Activated CD4-positive, alpha-beta memory T cell treated with anti-CD3 and anti-CD28 coated beads for 36 hours (primary cell): ENCODE measurements at regions not wholly inside any gene's neighbourhood (a gene's known extent, or its start where the extent isn't known, plus 50 kb on each side); places are given as distances from the start of the nearest gene placed in this dataset.
A peak's percentile ranks its signal among the peaks of the same experiment; 100 is the strongest.
"Not testable (repeated sequence)": the region's sequence is repeated elsewhere in the genome, so short reads cannot be mapped to it uniquely, and the experiment has no call there.

Experiments used
- CTCF ChIA-PET: fragments of 350-600 bp; sonication (Branson Sonifier 250); formaldehyde crosslinking; loops from one replicate; lab custom pipeline; 2021; ENCODE audit warnings: antibody characterized with exemption, inconsistent platforms; lab: Charles Lee
- POLR2A ChIA-PET: fragments of 350-600 bp; sonication (Branson Sonifier 250); formaldehyde crosslinking; loops from one replicate; lab custom pipeline; 2021; ENCODE audit warnings: antibody characterized with exemption; lab: Charles Lee
- DNase-seq: peaks from one replicate; pipeline ENCODE4 v3.0.0-alpha.2; 2020
- H3K27ac Mint-ChIP-seq: one replicate; pipeline ENCODE4 v1.8.0; 2021; ENCODE audit warnings: mixed read lengths
- H3K27me3 Mint-ChIP-seq: one replicate; pipeline ENCODE4 v1.8.0; 2021; ENCODE audit warnings: mixed read lengths
- H3K36me3 Mint-ChIP-seq: one replicate; pipeline ENCODE4 v1.8.0; 2021; ENCODE audit warnings: mixed read lengths
- H3K4me1 Mint-ChIP-seq: one replicate; pipeline ENCODE4 v1.8.0; 2021; ENCODE audit warnings: low read depth, mixed read lengths
- H3K4me3 Mint-ChIP-seq: one replicate; pipeline ENCODE4 v1.8.0; 2021; ENCODE audit warnings: mild to moderate bottlenecking, mixed read lengths
- H3K9me3 Mint-ChIP-seq: one replicate; pipeline ENCODE4 v1.8.0; 2021; ENCODE audit warnings: mixed read lengths
- intact Hi-C: fragments of 100-400 bp; cut with micrococcal nuclease; formaldehyde crosslinking; loops from one replicate; pipeline ENCODE4 v1.15.1; 2023

GRCh38 chr14:81982046-81982445, 448.4 kb upstream of the SEL1L start:
- Mint-ChIP-seq H3K36me3 (no peaks in the 10 kb centered on the region), H3K4me3 (no peak overlapping the region)

GRCh38 chr14:81986005-81986404, 452.4 kb upstream of the SEL1L start:
- intact Hi-C loops: no loop called here
- ChIA-PET CTCF (no interaction called here), POLR2A (no interaction called here)
- H3K9me3 Mint-ChIP-seq: no peaks in the 10 kb centered on the region
- no peak for DNase-seq
- no peaks in the 10 kb centered on the region for H3K36me3 Mint-ChIP-seq
- H3K27ac Mint-ChIP-seq: no peak overlapping the region
- H3K27me3 Mint-ChIP-seq: peaks cover 2% of the 10 kb centered on the region
- H3K4me3 Mint-ChIP-seq: no peak overlapping the region
- H3K4me1 Mint-ChIP-seq: no peaks in the 10 kb centered on the region

More at GRCh38 chr14:81982046-81982445, 448.4 kb upstream of the SEL1L start:
- H3K27ac Mint-ChIP-seq: no peak overlapping the region
- DNase-seq: no peak
- H3K27me3 Mint-ChIP-seq: no peaks in the 10 kb centered on the region
- POLR2A ChIA-PET: no interaction called here
- intact Hi-C loops: no loop called here
- H3K9me3 Mint-ChIP-seq: no peaks in the 10 kb centered on the region
- CTCF ChIA-PET: interaction anchor here (1.5 kb wide), 1 partner anchor 11 kb away, joined by 5 read pairs; no protein-coding TSS in a partner anchor
- H3K4me1 Mint-ChIP-seq: no peaks in the 10 kb centered on the region

- Mint-ChIP-seq H3K9me3 (no peaks in the 10 kb centered on the region), H3K27me3 (peaks cover 2% of the 10 kb centered on the region), H3K27ac (no peak overlapping the region), H3K36me3 (no peaks in the 10 kb centered on the region), H3K4me3 (no peak overlapping the region), H3K4me1 (no peaks in the 10 kb centered on the region)
- intact Hi-C loops: no loop called here
- CTCF ChIA-PET: interaction anchor here (0.8 to 1.2 kb wide), 3 partner anchors 9 to 1867 kb away, joined by 3 to 4 read pairs (median 3); no protein-coding TSS in a partner anchor
- DNase-seq: no peak
- POLR2A ChIA-PET: no interaction called here
Measured at GRCh38 chr14:81989211-81989610, 455.6 kb upstream of the SEL1L start.

GRCh38 chr14:81990312-81990761, 456.7 kb upstream of the SEL1L start:
- no peak overlapping the region for H3K4me3 Mint-ChIP-seq
- intact Hi-C loops: loop anchor here (5.0 to 10.0 kb wide), 2 partner anchors 366 to 423 kb away; no protein-coding TSS in a partner anchor
- H3K27ac Mint-ChIP-seq: no peak overlapping the region
- H3K27me3 Mint-ChIP-seq: peaks cover 2% of the 10 kb centered on the region
- ChIA-PET CTCF (interaction anchor here (0.6 to 1.1 kb wide), 3 partner anchors 9 to 425 kb away, joined by 3 to 4 read pairs (median 3); no protein-coding TSS in a partner anchor), POLR2A (no interaction called here)
- H3K36me3 Mint-ChIP-seq: no peaks in the 10 kb centered on the region
- no peaks in the 10 kb centered on the region for H3K9me3 Mint-ChIP-seq
- no peaks in the 10 kb centered on the region for H3K4me1 Mint-ChIP-seq
- peak; percentile 39 for DNase-seq

GRCh38 chr14:81991998-81992397, 458.3 kb upstream of the SEL1L start:
- CTCF ChIA-PET: interaction anchor here (0.6 to 1.8 kb wide), 3 partner anchors 10 to 221 kb away, joined by 4 to 5 read pairs (median 5); no protein-coding TSS in a partner anchor
- Mint-ChIP-seq H3K4me3 (no peak overlapping the region), H3K36me3 (no peaks in the 10 kb centered on the region), H3K9me3 (no peaks in the 10 kb centered on the region), H3K4me1 (no peaks in the 10 kb centered on the region), H3K27me3 (peaks cover 2% of the 10 kb centered on the region), H3K27ac (no peak overlapping the region)
- DNase-seq: no peak
- POLR2A ChIA-PET: no interaction called here
- intact Hi-C loops: loop anchor here (5.0 to 10.0 kb wide), 2 partner anchors 367 to 425 kb away; no protein-coding TSS in a partner anchor

- Mint-ChIP-seq H3K27ac (no peak overlapping the region), H3K27me3 (peaks cover 2% of the 10 kb centered on the region), H3K4me1 (no peaks in the 10 kb centered on the region), H3K4me3 (no peak overlapping the region), H3K9me3 (no peaks in the 10 kb centered on the region), H3K36me3 (no peaks in the 10 kb centered on the region)
- ChIA-PET POLR2A (no interaction called here), CTCF (interaction anchor here (1.8 kb wide), 1 partner anchor 12 kb away, joined by 5 read pairs; no protein-coding TSS in a partner anchor)
- intact Hi-C loops: loop anchor here (5.0 to 10.0 kb wide), 2 partner anchors 369 to 426 kb away; no protein-coding TSS in a partner anchor
- no peak for DNase-seq
Measured at GRCh38 chr14:81993432-81993831, 459.8 kb upstream of the SEL1L start.

GRCh38 chr14:82003426-82003825, 469.8 kb upstream of the SEL1L start:
- Mint-ChIP-seq H3K27ac (no peak overlapping the region), H3K4me3 (no peak overlapping the region), H3K36me3 (no peaks in the 10 kb centered on the region), H3K4me1 (no peaks in the 10 kb centered on the region), H3K27me3 (no peaks in the 10 kb centered on the region), H3K9me3 (peaks cover 4% of the 10 kb centered on the region)
- DNase-seq: no peak
- POLR2A ChIA-PET: no interaction called here
- CTCF ChIA-PET: no interaction called here
- intact Hi-C loops: no loop called here

- POLR2A ChIA-PET: no interaction called here
- Mint-ChIP-seq H3K27ac (no peak overlapping the region), H3K4me3 (no peak overlapping the region), H3K4me1 (no peaks in the 10 kb centered on the region), H3K36me3 (no peaks in the 10 kb centered on the region), H3K9me3 (peaks cover 18% of the 10 kb centered on the region), H3K27me3 (no peaks in the 10 kb centered on the region)
- CTCF ChIA-PET: no interaction called here
- intact Hi-C loops: no loop called here
- DNase-seq: no peak
Measured at GRCh38 chr14:82009076-82009475, 475.4 kb upstream of the SEL1L start.

GRCh38 chr14:82009993-82010392, 476.3 kb upstream of the SEL1L start:
- H3K27me3 Mint-ChIP-seq: no peaks in the 10 kb centered on the region
- CTCF ChIA-PET: no interaction called here
- no peaks in the 10 kb centered on the region for H3K4me1 Mint-ChIP-seq
- H3K4me3 Mint-ChIP-seq: no peak overlapping the region
- DNase-seq: no peak
- no peaks in the 10 kb centered on the region for H3K36me3 Mint-ChIP-seq
- H3K27ac Mint-ChIP-seq: no peak overlapping the region
- POLR2A ChIA-PET: no interaction called here
- peaks cover 21% of the 10 kb centered on the region for H3K9me3 Mint-ChIP-seq
- intact Hi-C loops: no loop called here

- Mint-ChIP-seq H3K9me3 (peaks cover 21% of the 10 kb centered on the region), H3K4me3 (no peak overlapping the region), H3K36me3 (no peaks in the 10 kb centered on the region), H3K27me3 (no peaks in the 10 kb centered on the region), H3K27ac (no peak overlapping the region), H3K4me1 (no peaks in the 10 kb centered on the region)
- intact Hi-C loops: no loop called here
- DNase-seq: no peak
- CTCF ChIA-PET: no interaction called here
- POLR2A ChIA-PET: no interaction called here
Measured at GRCh38 chr14:82011460-82011859, 477.8 kb upstream of the SEL1L start.

- DNase-seq: no peak
- intact Hi-C loops: no loop called here
- H3K27ac Mint-ChIP-seq: no peak overlapping the region
- H3K36me3 Mint-ChIP-seq: no peaks in the 10 kb centered on the region
- H3K9me3 Mint-ChIP-seq: peaks cover 33% of the 10 kb centered on the region
- ChIA-PET POLR2A (no interaction called here), CTCF (no interaction called here)
- H3K4me3 Mint-ChIP-seq: no peak overlapping the region
- no peaks in the 10 kb centered on the region for H3K4me1 Mint-ChIP-seq
- no peaks in the 10 kb centered on the region for H3K27me3 Mint-ChIP-seq
Measured at GRCh38 chr14:82029038-82029437, 495.4 kb upstream of the SEL1L start.

- no peaks in the 10 kb centered on the region for H3K4me1 Mint-ChIP-seq
- ChIA-PET CTCF (no interaction called here), POLR2A (no interaction called here)
- DNase-seq: no peak
- no peak overlapping the region for H3K4me3 Mint-ChIP-seq
- no peaks in the 10 kb centered on the region for H3K27me3 Mint-ChIP-seq
- H3K27ac Mint-ChIP-seq: no peak overlapping the region
- intact Hi-C loops: no loop called here
- H3K36me3 Mint-ChIP-seq: no peaks in the 10 kb centered on the region
- peaks cover 3% of the 10 kb centered on the region for H3K9me3 Mint-ChIP-seq
Measured at GRCh38 chr14:82035397-82035796, 501.7 kb upstream of the SEL1L start.

GRCh38 chr14:82038066-82038465, 504.4 kb upstream of the SEL1L start:
- intact Hi-C loops: not testable (repeated sequence)

More at GRCh38 chr14:82038066-82038465, 504.4 kb upstream of the SEL1L start:
- POLR2A ChIA-PET, H3K36me3 Mint-ChIP-seq, H3K4me3 Mint-ChIP-seq, H3K27ac Mint-ChIP-seq, H3K27me3 Mint-ChIP-seq, CTCF ChIA-PET, H3K9me3 Mint-ChIP-seq, DNase-seq, H3K4me1 Mint-ChIP-seq: not testable (repeated sequence)
